B cell (primary cell): ENCODE measurements at regions not wholly inside any gene's neighbourhood (a gene's known extent, or its start where the extent isn't known, plus 50 kb on each side); places are given as distances from the start of the nearest gene placed in this dataset.

Experiments used
- EZH2 ChIP-seq: IDR thresholded peaks from 2 replicates; pipeline ENCODE4 v1.6.1; 2012; ENCODE audit warnings: borderline replicate concordance, low read depth, mild to moderate bottlenecking, moderate library complexity, low read length; ENCODE audit not compliant: insufficient read depth, poor library complexity, severe bottlenecking
- TF ChIP-seq, protein P1 (sequence below): fragments of 200-600 bp; IDR thresholded peaks from one replicate; pipeline ENCODE4 v1.8.0; 2022; ENCODE audit warnings: antibody characterized with exemption, mild to moderate bottlenecking

DNA sequence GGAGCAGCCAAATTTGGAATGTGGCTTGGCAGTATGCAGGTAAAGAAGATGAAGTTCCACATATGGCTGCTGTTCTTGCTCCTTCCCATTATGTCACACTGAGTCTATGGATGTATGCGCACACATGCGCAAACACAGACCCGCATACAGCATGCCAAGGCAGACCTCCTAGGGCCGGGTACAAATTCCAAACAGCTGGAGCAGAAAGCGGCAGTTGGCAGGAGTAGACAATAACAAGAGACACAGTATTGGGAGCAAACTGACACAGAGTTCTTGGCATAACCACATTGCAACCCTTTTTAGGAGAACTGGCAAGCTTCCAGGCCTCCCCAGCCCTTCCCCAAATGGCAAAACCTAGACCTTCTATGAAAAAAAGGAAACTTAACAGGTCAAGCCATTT is 268.9 kb downstream of the SP3 start:
- TF ChIP-seq, protein P1, sequence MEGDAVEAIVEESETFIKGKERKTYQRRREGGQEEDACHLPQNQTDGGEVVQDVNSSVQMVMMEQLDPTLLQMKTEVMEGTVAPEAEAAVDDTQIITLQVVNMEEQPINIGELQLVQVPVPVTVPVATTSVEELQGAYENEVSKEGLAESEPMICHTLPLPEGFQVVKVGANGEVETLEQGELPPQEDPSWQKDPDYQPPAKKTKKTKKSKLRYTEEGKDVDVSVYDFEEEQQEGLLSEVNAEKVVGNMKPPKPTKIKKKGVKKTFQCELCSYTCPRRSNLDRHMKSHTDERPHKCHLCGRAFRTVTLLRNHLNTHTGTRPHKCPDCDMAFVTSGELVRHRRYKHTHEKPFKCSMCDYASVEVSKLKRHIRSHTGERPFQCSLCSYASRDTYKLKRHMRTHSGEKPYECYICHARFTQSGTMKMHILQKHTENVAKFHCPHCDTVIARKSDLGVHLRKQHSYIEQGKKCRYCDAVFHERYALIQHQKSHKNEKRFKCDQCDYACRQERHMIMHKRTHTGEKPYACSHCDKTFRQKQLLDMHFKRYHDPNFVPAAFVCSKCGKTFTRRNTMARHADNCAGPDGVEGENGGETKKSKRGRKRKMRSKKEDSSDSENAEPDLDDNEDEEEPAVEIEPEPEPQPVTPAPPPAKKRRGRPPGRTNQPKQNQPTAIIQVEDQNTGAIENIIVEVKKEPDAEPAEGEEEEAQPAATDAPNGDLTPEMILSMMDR = no peak
- no peak for TF ChIP-seq EZH2
